H9 (cell line): ENCODE measurements at regions not wholly inside any gene's neighbourhood (a gene's known extent, or its start where the extent isn't known, plus 50 kb on each side); places are given as distances from the start of the nearest gene placed in this dataset.

Source experiments
- DNase-seq: peaks from one replicate; pipeline ENCODE4 v3.0.0-alpha.2; 2017
- H2AFZ ChIP-seq: one replicate; pipeline ENCODE4 v1.6.1; 2013; ENCODE audit warnings: mild to moderate bottlenecking, low read length, control low read depth, moderate library complexity
- H2AK5ac ChIP-seq: 2 replicates; pipeline ENCODE4 v1.6.1; 2013; ENCODE audit warnings: low read length, control low read depth, mixed read lengths; ENCODE audit not compliant: insufficient read length
- H2BK120ac ChIP-seq: one replicate; pipeline ENCODE4 v1.6.1; 2013; ENCODE audit warnings: low read depth, mild to moderate bottlenecking, low read length, control low read depth, inconsistent platforms; ENCODE audit not compliant: poor library complexity, severe bottlenecking
- H2BK12ac ChIP-seq: 2 replicates; pipeline ENCODE4 v1.6.1; 2013; ENCODE audit warnings: low read length, control low read depth, mixed read lengths, low read depth; ENCODE audit not compliant: insufficient read length
- H2BK15ac ChIP-seq: 2 replicates; pipeline ENCODE4 v1.6.1; 2013; ENCODE audit warnings: low read depth, low read length, control low read depth
- H2BK20ac ChIP-seq: one replicate; pipeline ENCODE4 v1.6.1; 2013; ENCODE audit warnings: low read depth, mild to moderate bottlenecking, low read length, control low read depth, inconsistent platforms; ENCODE audit not compliant: poor library complexity, severe bottlenecking
- H2BK5ac ChIP-seq: 2 replicates; pipeline ENCODE4 v1.6.1; 2013; ENCODE audit warnings: low read length, control low read depth, mixed read lengths; ENCODE audit not compliant: insufficient read length
- H3K14ac ChIP-seq: 2 replicates; pipeline ENCODE4 v1.6.1; 2013; ENCODE audit warnings: low read length, control low read depth; ENCODE audit not compliant: insufficient read depth
- H3K18ac ChIP-seq: 2 replicates; pipeline ENCODE4 v1.6.1; 2013; ENCODE audit warnings: low read depth, mild to moderate bottlenecking, mixed read lengths, low read length, control low read depth; ENCODE audit not compliant: insufficient read length
- H3K23ac ChIP-seq: 2 replicates; pipeline ENCODE4 v1.6.1; 2013; ENCODE audit warnings: low read length, control low read depth, mixed read lengths, low read depth; ENCODE audit not compliant: insufficient read length
- H3K23me2 ChIP-seq: 2 replicates; pipeline ENCODE4 v1.6.1; 2013; ENCODE audit warnings: low read depth, mild to moderate bottlenecking, mixed read lengths, low read length, control low read depth; ENCODE audit not compliant: insufficient read length, poor library complexity, severe bottlenecking
- H3K27ac ChIP-seq: 2 replicates; pipeline ENCODE4 v1.5.1; 2013; ENCODE audit warnings: low read length, control low read depth, mixed read lengths, low read depth; ENCODE audit not compliant: insufficient read length
- H3K27me3 ChIP-seq: 2 replicates; pipeline ENCODE4 v1.6.1; 2013; ENCODE audit warnings: low read length, control low read depth, inconsistent platforms; ENCODE audit not compliant: insufficient read depth
- H3K4ac ChIP-seq: 2 replicates; pipeline ENCODE4 v1.6.1; 2013; ENCODE audit warnings: low read depth, mild to moderate bottlenecking, control low read depth, inconsistent platforms, low read length, moderate library complexity
- H3K4me1 ChIP-seq: 2 replicates; pipeline ENCODE4 v1.6.1; 2013; ENCODE audit warnings: low read length, control low read depth, inconsistent platforms; ENCODE audit not compliant: insufficient read depth
- H3K4me2 ChIP-seq: 2 replicates; pipeline ENCODE4 v1.6.1; 2013; ENCODE audit warnings: low read length, control low read depth, mixed read lengths; ENCODE audit not compliant: insufficient read length, insufficient read depth
- H3K56ac ChIP-seq: 2 replicates; pipeline ENCODE4 v1.6.1; 2013; ENCODE audit warnings: low read depth, mild to moderate bottlenecking, mixed read lengths, low read length, control low read depth; ENCODE audit not compliant: insufficient read length
- H3K79me1 ChIP-seq: 2 replicates; pipeline ENCODE4 v1.6.1; 2013; ENCODE audit warnings: low read depth, mild to moderate bottlenecking, moderate library complexity, low read length, control low read depth, inconsistent platforms; ENCODE audit not compliant: insufficient read depth, poor library complexity, severe bottlenecking
- H3K79me2 ChIP-seq: 2 replicates; pipeline ENCODE4 v1.6.1; 2013; ENCODE audit warnings: low read length, control low read depth, inconsistent platforms; ENCODE audit not compliant: insufficient read depth
- H3K9ac ChIP-seq: 2 replicates; pipeline ENCODE4 v1.6.1; 2013; ENCODE audit warnings: low read length, control low read depth, mixed read lengths; ENCODE audit not compliant: insufficient read length; ENCODE audit errors: extremely low read depth
- H3K9me3 ChIP-seq: one replicate; pipeline ENCODE4 v1.6.1; 2013; ENCODE audit warnings: low read depth, low read length, inconsistent platforms; ENCODE audit not compliant: control insufficient read depth
- H3T11ph ChIP-seq: one replicate; pipeline ENCODE4 v1.6.1; 2013; ENCODE audit warnings: mild to moderate bottlenecking, low read length, control low read depth, inconsistent platforms
- H4K20me1 ChIP-seq: one replicate; pipeline ENCODE4 v1.6.1; 2013; ENCODE audit not compliant: control insufficient read depth, insufficient read length, insufficient read depth
- H4K5ac ChIP-seq: 2 replicates; pipeline ENCODE4 v1.6.1; 2013; ENCODE audit warnings: low read depth, mild to moderate bottlenecking, mixed read lengths, low read length, control low read depth; ENCODE audit not compliant: insufficient read length
- H4K8ac ChIP-seq: replicated peaks from 2 replicates; pipeline ENCODE4 v1.6.1; 2013; ENCODE audit warnings: low read length, control low read depth, mixed read lengths, low read depth; ENCODE audit not compliant: insufficient read length
- H4K91ac ChIP-seq: 2 replicates; pipeline ENCODE4 v1.6.1; 2013; ENCODE audit warnings: low read depth, mild to moderate bottlenecking, moderate library complexity, mixed read lengths, low read length, control low read depth; ENCODE audit not compliant: insufficient read length
- H3K27ac Mint-ChIP-seq, 3 experiments: 2 replicates in 2 of 3; 3 replicates in 1 of 3; pipeline ENCODE4 v1.8.0; 2020 to 2021; ENCODE audit warnings: mixed read lengths in 3 of 3, mild to moderate bottlenecking in 1 of 3, moderate library complexity in 1 of 3
- H3K27me3 Mint-ChIP-seq: 2 replicates; pipeline ENCODE4 v1.8.0; 2021; ENCODE audit warnings: low read depth, mild to moderate bottlenecking, moderate library complexity, mixed read lengths
- H3K36me3 Mint-ChIP-seq, 3 experiments: 2 replicates in 2 of 3; 3 replicates in 1 of 3; pipeline ENCODE4 v1.8.0; 2020 to 2021; ENCODE audit warnings: low read depth in 3 of 3, mixed read lengths in 3 of 3; ENCODE audit not compliant: insufficient read depth in 1 of 3
- H3K4me1 Mint-ChIP-seq, 2 experiments: 2 replicates each; pipeline ENCODE4 v1.8.0; 2020; ENCODE audit warnings: mixed read lengths in 2 of 2
- H3K4me3 Mint-ChIP-seq, 2 experiments: 2 replicates in 1 of 2; 3 replicates in 1 of 2; pipeline ENCODE4 v1.8.0; 2020 to 2021; ENCODE audit warnings: mild to moderate bottlenecking in 2 of 2, mixed read lengths in 2 of 2, moderate library complexity in 1 of 2
- H3K9me3 Mint-ChIP-seq, 2 experiments: 2 replicates in 1 of 2; 3 replicates in 1 of 2; pipeline ENCODE4 v1.8.0; 2020; ENCODE audit warnings: mild to moderate bottlenecking in 2 of 2, mixed read lengths in 2 of 2, moderate library complexity in 1 of 2
- WGBS: extraction: QIAGEN DNeasy Blood & Tissue Kit; methylation state at CpG from one replicate; pipeline ENCODE4 v1.1.7; 2013; ENCODE audit warnings: missing lambda C conversion rate, low lambda C conversion rate, mixed read lengths; ENCODE audit not compliant: insufficient read length; ENCODE audit errors: extremely low coverage; 5-methylcytosine and 5-hydroxymethylcytosine counted together
- TF ChIP-seq, protein P1 (sequence below): fragments of 200-600 bp; sonication (generic); conservative IDR thresholded peaks from 3 replicates; pipeline ENCODE4 v1.8.0; 2021; ENCODE audit warnings: antibody characterized with exemption, mild to moderate bottlenecking

DNA sequence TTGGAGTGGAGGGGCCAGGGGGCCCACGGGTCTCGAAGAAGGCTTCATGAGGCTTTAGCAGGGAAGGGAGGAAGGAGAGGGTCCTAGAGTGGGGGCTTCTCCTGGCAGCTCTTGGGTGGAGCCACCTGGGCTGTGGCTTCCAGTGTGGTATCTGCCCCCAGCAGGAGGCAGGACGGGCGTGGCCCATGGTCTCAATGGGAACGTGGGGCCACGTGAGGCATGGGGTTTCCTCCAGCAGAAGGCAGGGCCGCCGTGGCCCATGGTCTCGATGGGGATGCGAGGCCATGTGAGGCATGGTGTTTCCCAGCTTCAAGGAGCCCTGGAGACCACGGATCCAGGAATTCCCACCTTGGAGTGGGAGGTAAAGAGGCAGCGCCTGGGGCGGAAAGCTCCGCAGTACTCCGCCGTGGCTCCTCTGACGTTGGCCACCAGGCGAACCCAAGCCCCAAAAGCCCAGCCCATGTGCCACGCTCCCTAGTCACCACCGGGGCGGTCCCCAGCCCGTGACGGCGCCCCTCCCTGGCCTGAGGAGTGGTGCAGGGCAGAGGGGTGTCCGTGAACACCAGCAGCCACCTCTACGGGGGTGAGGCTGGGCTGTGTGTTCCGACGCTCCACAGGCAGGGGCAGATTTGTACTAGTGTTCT, 62.0 kb upstream of the GATA5 start:
- no peak overlapping the region for H2BK15ac ChIP-seq
- no peak overlapping the region for H4K8ac ChIP-seq
- H2BK12ac ChIP-seq: no peak overlapping the region
- no CpG with 5 or more reads among the region's 28 CpGs for WGBS
- H3K79me2 ChIP-seq: no peaks in the 10 kb centered on the region
- H3K23ac ChIP-seq: no peak overlapping the region
- no peak overlapping the region for H3K9ac ChIP-seq
- Mint-ChIP-seq H3K4me1 (0 out of 4 replicates have a peak, but pooled peaks cover 0 to 2% of the 10 kb centered on the region in 2 experiments), H3K36me3 (no peaks in the 10 kb centered on the region), H3K27me3 (no peaks in the 10 kb centered on the region; the same call in none of the 2 replicates), H3K9me3 (no peaks in the 10 kb centered on the region), H3K27ac (no peak overlapping the region; a peak in 1 of 7 replicates), H3K4me3 (no peak overlapping the region)
- no peak overlapping the region for H3K56ac ChIP-seq
- no peaks in the 10 kb centered on the region for H3K79me1 ChIP-seq
- no peak overlapping the region for H3K4me2 ChIP-seq
- H4K20me1 ChIP-seq: no peaks in the 10 kb centered on the region
- H3T11ph ChIP-seq: no peak overlapping the region
- no peak overlapping the region for H2AFZ ChIP-seq
- TF ChIP-seq, protein P1, sequence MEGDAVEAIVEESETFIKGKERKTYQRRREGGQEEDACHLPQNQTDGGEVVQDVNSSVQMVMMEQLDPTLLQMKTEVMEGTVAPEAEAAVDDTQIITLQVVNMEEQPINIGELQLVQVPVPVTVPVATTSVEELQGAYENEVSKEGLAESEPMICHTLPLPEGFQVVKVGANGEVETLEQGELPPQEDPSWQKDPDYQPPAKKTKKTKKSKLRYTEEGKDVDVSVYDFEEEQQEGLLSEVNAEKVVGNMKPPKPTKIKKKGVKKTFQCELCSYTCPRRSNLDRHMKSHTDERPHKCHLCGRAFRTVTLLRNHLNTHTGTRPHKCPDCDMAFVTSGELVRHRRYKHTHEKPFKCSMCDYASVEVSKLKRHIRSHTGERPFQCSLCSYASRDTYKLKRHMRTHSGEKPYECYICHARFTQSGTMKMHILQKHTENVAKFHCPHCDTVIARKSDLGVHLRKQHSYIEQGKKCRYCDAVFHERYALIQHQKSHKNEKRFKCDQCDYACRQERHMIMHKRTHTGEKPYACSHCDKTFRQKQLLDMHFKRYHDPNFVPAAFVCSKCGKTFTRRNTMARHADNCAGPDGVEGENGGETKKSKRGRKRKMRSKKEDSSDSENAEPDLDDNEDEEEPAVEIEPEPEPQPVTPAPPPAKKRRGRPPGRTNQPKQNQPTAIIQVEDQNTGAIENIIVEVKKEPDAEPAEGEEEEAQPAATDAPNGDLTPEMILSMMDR: peak; percentile 29; the same call in 1 of the 3 replicates
- no peaks in the 10 kb centered on the region for H3K23me2 ChIP-seq
- H3K27ac ChIP-seq: no peak overlapping the region
- H3K4me1 ChIP-seq: no peaks in the 10 kb centered on the region
- H2BK5ac ChIP-seq: no peak overlapping the region
- H2BK20ac ChIP-seq: no peak overlapping the region
- H3K27me3 ChIP-seq: no peaks in the 10 kb centered on the region
- no peak overlapping the region for H3K4ac ChIP-seq
- no peaks in the 10 kb centered on the region for H3K9me3 ChIP-seq
- no peak overlapping the region for H2AK5ac ChIP-seq
- peak; percentile 48 for DNase-seq
- H4K5ac ChIP-seq: no peak overlapping the region
- no peak overlapping the region for H3K18ac ChIP-seq
- no peak overlapping the region for H2BK120ac ChIP-seq
- no peak overlapping the region; the same call in 1 of the 2 replicates for H3K14ac ChIP-seq
- no peak overlapping the region for H4K91ac ChIP-seq
